ENCODE measurements at regions not wholly inside any gene's neighbourhood (a gene's known extent, or its start where the extent isn't known, plus 50 kb on each side); places are given as distances from the start of the nearest gene placed in this dataset.

DNA sequence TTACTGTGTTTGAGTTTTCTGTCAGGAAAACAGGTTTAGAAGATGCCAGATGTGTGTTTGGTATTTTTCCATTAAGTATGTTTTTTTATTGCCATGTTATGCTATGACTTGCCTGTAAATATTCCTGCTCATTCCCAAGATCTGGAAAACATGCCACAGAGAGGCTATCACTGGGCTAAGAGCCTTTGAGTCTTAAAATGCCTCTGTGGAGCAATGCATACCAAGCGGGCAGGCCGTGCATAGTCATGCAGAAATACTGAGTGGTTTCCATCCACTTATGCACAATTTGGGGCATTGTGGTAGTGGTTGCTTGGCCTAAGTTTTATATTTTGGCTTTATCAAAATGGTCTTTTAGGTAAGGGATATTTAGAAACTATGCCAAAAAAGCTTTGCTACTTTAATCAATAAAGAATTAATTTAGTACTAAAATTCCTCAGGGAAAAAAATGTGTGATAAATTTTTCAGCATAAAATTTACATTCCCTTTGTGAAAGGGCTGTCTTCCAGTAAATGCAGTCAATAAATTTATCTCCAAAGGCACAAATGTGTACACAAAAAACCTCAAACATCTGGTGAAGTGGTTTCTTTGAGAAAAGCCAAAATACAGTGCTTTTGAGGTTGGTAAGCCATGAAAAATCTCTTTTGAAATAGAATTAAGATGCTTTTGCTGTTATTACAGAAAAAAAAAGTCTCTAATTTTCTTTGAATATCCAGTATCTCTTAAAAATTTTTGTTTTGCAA lies 341.3 kb upstream of the FBXO33 start:
- Mint-ChIP-seq H3K27ac (ENCODE audit: unreplicated experiment) (no peak overlapping the region), H3K4me1 (ENCODE audit: low read depth, unreplicated experiment) (no peaks in the 10 kb centered on the region), H3K36me3 (ENCODE audit: unreplicated experiment) (no peaks in the 10 kb centered on the region), H3K9me3 (ENCODE audit: unreplicated experiment) (no peaks in the 10 kb centered on the region), H3K27me3 (ENCODE audit: unreplicated experiment) (peaks cover 1% of the 10 kb centered on the region), H3K4me3 (ENCODE audit: unreplicated experiment) (no peak overlapping the region)
- TF ChIP-seq, protein P1, sequence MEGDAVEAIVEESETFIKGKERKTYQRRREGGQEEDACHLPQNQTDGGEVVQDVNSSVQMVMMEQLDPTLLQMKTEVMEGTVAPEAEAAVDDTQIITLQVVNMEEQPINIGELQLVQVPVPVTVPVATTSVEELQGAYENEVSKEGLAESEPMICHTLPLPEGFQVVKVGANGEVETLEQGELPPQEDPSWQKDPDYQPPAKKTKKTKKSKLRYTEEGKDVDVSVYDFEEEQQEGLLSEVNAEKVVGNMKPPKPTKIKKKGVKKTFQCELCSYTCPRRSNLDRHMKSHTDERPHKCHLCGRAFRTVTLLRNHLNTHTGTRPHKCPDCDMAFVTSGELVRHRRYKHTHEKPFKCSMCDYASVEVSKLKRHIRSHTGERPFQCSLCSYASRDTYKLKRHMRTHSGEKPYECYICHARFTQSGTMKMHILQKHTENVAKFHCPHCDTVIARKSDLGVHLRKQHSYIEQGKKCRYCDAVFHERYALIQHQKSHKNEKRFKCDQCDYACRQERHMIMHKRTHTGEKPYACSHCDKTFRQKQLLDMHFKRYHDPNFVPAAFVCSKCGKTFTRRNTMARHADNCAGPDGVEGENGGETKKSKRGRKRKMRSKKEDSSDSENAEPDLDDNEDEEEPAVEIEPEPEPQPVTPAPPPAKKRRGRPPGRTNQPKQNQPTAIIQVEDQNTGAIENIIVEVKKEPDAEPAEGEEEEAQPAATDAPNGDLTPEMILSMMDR (IDR thresholded peaks at IDR 0.05; ENCODE audit: partially characterized antibody, unreplicated experiment) = no peak
- no peak for DNase-seq

DNA sequence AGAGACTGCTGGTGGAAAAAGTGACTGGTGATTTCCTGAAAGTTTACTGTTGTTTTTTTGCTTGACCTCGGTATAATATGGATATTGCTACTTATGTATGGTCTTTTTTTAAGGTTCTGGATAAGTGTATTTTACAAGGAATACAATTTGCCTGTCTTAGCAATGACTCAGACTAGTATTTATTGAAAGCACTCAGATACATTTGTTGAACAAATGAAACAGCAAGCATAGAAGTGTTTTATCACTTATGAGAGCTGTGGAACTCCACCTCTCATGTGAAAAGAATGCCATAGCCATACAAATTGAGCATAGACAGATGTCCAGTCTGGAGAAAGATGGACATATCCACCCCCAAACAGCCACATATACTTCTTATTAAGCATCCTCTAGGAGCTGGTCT lies 340.4 kb upstream of the FBXO33 start:
- Mint-ChIP-seq H3K36me3 (ENCODE audit: unreplicated experiment) (no peaks in the 10 kb centered on the region), H3K4me1 (ENCODE audit: low read depth, unreplicated experiment) (no peaks in the 10 kb centered on the region), H3K27me3 (ENCODE audit: unreplicated experiment) (peaks cover under 1% of the 10 kb centered on the region), H3K4me3 (ENCODE audit: unreplicated experiment) (no peak overlapping the region), H3K27ac (ENCODE audit: unreplicated experiment) (no peak overlapping the region), H3K9me3 (ENCODE audit: unreplicated experiment) (no peaks in the 10 kb centered on the region)
- no peak for DNase-seq
- TF ChIP-seq, protein P1 (IDR thresholded peaks at IDR 0.05; ENCODE audit: partially characterized antibody, unreplicated experiment) = no peak

DNA sequence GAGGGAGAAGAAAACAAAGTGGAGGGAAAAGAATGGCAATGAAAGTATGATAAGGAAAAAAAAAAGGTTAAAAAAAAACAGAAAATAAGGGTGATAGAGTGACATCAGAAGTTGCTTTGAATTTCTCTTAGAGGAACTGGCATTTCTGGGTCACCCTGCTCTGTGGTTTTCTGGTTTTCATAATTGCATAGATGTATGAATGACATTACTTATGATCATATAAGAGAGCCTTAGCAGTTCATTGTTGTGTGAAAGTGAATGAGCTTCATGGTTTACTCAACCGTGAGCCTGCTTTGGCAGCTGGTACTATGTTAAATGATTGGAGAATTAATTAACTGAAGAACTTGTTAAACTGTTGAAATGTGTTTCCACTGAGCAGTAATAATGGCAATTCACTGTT lies 336.4 kb upstream of the FBXO33 start:
- TF ChIP-seq, protein P1 (IDR thresholded peaks at IDR 0.05; ENCODE audit: partially characterized antibody, unreplicated experiment) = no peak
- Mint-ChIP-seq H3K36me3 (ENCODE audit: unreplicated experiment) (no peaks in the 10 kb centered on the region), H3K27me3 (ENCODE audit: unreplicated experiment) (no peaks in the 10 kb centered on the region), H3K9me3 (ENCODE audit: unreplicated experiment) (no peaks in the 10 kb centered on the region), H3K4me1 (ENCODE audit: low read depth, unreplicated experiment) (no peaks in the 10 kb centered on the region), H3K27ac (ENCODE audit: unreplicated experiment) (no peak overlapping the region), H3K4me3 (ENCODE audit: unreplicated experiment) (no peak overlapping the region)
- DNase-seq = no peak

DNA sequence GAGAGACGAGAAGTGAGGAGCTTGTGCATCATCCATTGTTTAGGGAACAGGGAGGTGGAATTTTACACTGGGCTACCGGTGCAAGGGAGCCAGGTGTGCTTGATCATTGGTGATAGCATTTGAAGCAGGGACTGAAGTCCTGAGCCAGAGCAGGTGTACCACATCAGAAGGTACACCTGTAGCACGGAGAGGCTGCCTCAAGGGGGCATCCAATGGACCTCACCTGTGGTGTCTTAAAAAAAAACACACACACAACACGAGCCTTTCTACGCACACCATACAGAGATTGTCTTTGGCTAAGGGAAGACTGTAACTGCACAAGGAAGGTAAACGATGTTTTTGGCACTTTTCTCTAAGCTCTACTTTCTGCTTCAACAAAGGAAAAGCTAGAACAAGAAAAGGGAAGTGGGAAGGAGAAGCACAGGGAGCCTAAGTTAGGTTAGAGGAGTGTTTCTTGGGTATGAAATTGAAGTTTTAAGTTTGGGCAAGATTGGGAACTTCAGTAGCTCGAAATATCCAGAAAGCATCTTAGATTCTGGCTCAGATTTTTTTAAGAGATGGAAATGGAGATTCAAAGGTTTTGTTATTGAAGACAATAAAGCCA lies 334.3 kb upstream of the FBXO33 start:
- Mint-ChIP-seq H3K27me3 (ENCODE audit: unreplicated experiment) (no peaks in the 10 kb centered on the region), H3K36me3 (ENCODE audit: unreplicated experiment) (no peaks in the 10 kb centered on the region), H3K4me1 (ENCODE audit: low read depth, unreplicated experiment) (no peaks in the 10 kb centered on the region), H3K4me3 (ENCODE audit: unreplicated experiment) (no peak overlapping the region), H3K9me3 (ENCODE audit: unreplicated experiment) (no peaks in the 10 kb centered on the region), H3K27ac (ENCODE audit: unreplicated experiment) (no peak overlapping the region)
- no peak for DNase-seq
- TF ChIP-seq, protein P1 (IDR thresholded peaks at IDR 0.05; ENCODE audit: partially characterized antibody, unreplicated experiment) = no peak

DNA sequence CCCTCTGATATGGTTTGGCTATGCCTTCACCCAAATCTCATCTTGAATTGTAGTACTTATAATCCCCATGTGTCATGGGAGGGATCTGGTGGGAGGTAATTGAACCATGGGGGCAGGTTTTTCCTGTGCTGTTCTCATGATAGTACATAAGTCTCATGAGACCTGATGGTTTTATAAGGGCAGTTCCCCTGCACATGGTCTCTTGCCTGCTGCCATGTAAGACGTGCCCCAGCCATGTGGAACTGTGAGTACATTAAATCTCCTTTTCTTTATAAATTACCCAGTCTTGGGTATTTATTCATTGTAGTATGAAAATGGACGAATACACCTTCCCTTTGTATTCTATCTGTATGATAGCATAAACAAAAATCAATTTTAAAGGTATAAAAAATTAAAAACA lies 333.4 kb upstream of the FBXO33 start:
- no peak overlapping the region for H3K4me3 Mint-ChIP-seq (ENCODE audit: unreplicated experiment)
- DNase-seq = no peak
- no peaks in the 10 kb centered on the region for H3K4me1 Mint-ChIP-seq (ENCODE audit: low read depth, unreplicated experiment)
- H3K36me3 Mint-ChIP-seq (ENCODE audit: unreplicated experiment) = no peaks in the 10 kb centered on the region
- no peaks in the 10 kb centered on the region for H3K27me3 Mint-ChIP-seq (ENCODE audit: unreplicated experiment)
- H3K27ac Mint-ChIP-seq (ENCODE audit: unreplicated experiment) = no peak overlapping the region
- no peaks in the 10 kb centered on the region for H3K9me3 Mint-ChIP-seq (ENCODE audit: unreplicated experiment)
- TF ChIP-seq, protein P1 (IDR thresholded peaks at IDR 0.05; ENCODE audit: partially characterized antibody, unreplicated experiment) = no peak

Data from glutamatergic neuron (in vitro differentiated cells).